ENCODE measurements at regions not wholly inside any gene's neighbourhood (a gene's known extent, or its start where the extent isn't known, plus 50 kb on each side); places are given as distances from the start of the nearest gene placed in this dataset.

GRCh38 chr10:2099321-2099720 lies 362.0 kb upstream of the ADARB2 start:
- TF ChIP-seq CTCF (IDR thresholded peaks at IDR 0.05), result no peak
- H3K36me3 ChIP-seq, result no peaks in the 10 kb centered on the region
- no peak overlapping the region for H3K27ac ChIP-seq
- WGBS, 2 donors, result 90 to 94% methylated on average over 16 of the region's 16 CpGs
- H3K4me1 ChIP-seq, result no peaks in the 10 kb centered on the region
- DNase-seq (no peak), ATAC-seq (no peak)
- no peaks in the 10 kb centered on the region for H3K9me3 ChIP-seq
- no peak overlapping the region for H3K4me3 ChIP-seq
- H3K27me3 ChIP-seq, result peaks cover 0 to 4% (median 0%) of the 10 kb centered on the region in 7 donors
- intact Hi-C loops (cut with DNase I), result no loop called here

- ATAC-seq (no peak), DNase-seq (no peak)
- no peak for TF ChIP-seq CTCF (IDR thresholded peaks at IDR 0.05)
- intact Hi-C loops (cut with DNase I), result no loop called here
- Histone ChIP-seq H3K36me3 (no peaks in the 10 kb centered on the region), H3K4me3 (no peak overlapping the region), H3K27me3 (peaks cover 0 to 4% (median 0%) of the 10 kb centered on the region in 7 donors), H3K9me3 (no peaks in the 10 kb centered on the region), H3K4me1 (no peaks in the 10 kb centered on the region), H3K27ac (no peak overlapping the region)
- WGBS, 2 donors, result 85 to 88% methylated on average over 10 of the region's 10 CpGs
These were observed 360.6 kb upstream of the ADARB2 start for GRCh38 chr10:2097937-2098336.

- Histone ChIP-seq H3K4me1 (no peaks in the 10 kb centered on the region), H3K9me3 (no peaks in the 10 kb centered on the region), H3K4me3 (no peak overlapping the region), H3K27me3 (no peaks in the 10 kb centered on the region), H3K36me3 (no peaks in the 10 kb centered on the region), H3K27ac (no peak overlapping the region)
- intact Hi-C loops (cut with DNase I), result no loop called here
- WGBS, 2 donors, result 77 to 80% methylated on average over 6 of the region's 6 CpGs
- no peak for TF ChIP-seq CTCF (IDR thresholded peaks at IDR 0.05)
- ATAC-seq, result no peak
- no peak for DNase-seq
These were observed 356.8 kb upstream of the ADARB2 start for GRCh38 chr10:2094171-2094570.

- no peak for TF ChIP-seq CTCF (IDR thresholded peaks at IDR 0.05)
- ATAC-seq (no peak), DNase-seq (no peak)
- Histone ChIP-seq H3K4me1 (no peaks in the 10 kb centered on the region), H3K4me3 (no peak overlapping the region), H3K36me3 (no peaks in the 10 kb centered on the region), H3K27me3 (peaks cover 0 to 4% (median 0%) of the 10 kb centered on the region in 7 donors), H3K27ac (no peak overlapping the region), H3K9me3 (no peaks in the 10 kb centered on the region)
- 89 to 90% methylated on average over 16 of the region's 16 CpGs for WGBS, 2 donors
- intact Hi-C loops (cut with DNase I), result no loop called here
These were observed 346.3 kb upstream of the ADARB2 start for GRCh38 chr10:2083591-2083990.
